Parathyroid adenoma (tissue), 2 donors: ENCODE measurements at regions not wholly inside any gene's neighbourhood (a gene's known extent, or its start where the extent isn't known, plus 50 kb on each side); places are given as distances from the start of the nearest gene placed in this dataset.

ENCODE experiments used
- H2AFZ ChIP-seq: fragments of 300-600 bp; sonication (generic); one replicate; pipeline ENCODE4 v1.7.0; 2017; ENCODE audit warnings: antibody characterized with exemption, mild to moderate bottlenecking
- H3K27ac ChIP-seq: fragments of 300-600 bp; sonication (generic); one replicate; pipeline ENCODE4 v1.7.0; 2017
- H3K27me3 ChIP-seq: fragments of 300-600 bp; sonication (generic); one replicate; pipeline ENCODE4 v1.7.0; 2017; ENCODE audit warnings: low read length; ENCODE audit not compliant: control insufficient read depth, insufficient read depth
- H3K36me3 ChIP-seq: fragments of 300-600 bp; sonication (generic); one replicate; pipeline ENCODE4 v1.7.0; 2017; ENCODE audit warnings: low read length; ENCODE audit not compliant: control insufficient read depth, insufficient read depth
- H3K4me1 ChIP-seq: fragments of 300-600 bp; sonication (generic); one replicate; pipeline ENCODE4 v1.7.0; 2017; ENCODE audit warnings: control low read depth
- H3K4me2 ChIP-seq: fragments of 300-600 bp; sonication (generic); one replicate; pipeline ENCODE4 v1.7.0; 2017; ENCODE audit warnings: low read length
- H3K4me3 ChIP-seq: fragments of 300-600 bp; sonication (generic); one replicate; pipeline ENCODE4 v1.7.0; 2017; ENCODE audit warnings: low read depth, low read length
- H3K79me2 ChIP-seq: fragments of 300-600 bp; sonication (generic); one replicate; pipeline ENCODE4 v1.7.0; 2017; ENCODE audit warnings: control low read depth
- H3K9ac ChIP-seq: fragments of 300-600 bp; sonication (generic); one replicate; pipeline ENCODE4 v1.7.0; 2017; ENCODE audit warnings: mild to moderate bottlenecking
- H3K9me3 ChIP-seq: fragments of 300-600 bp; sonication (generic); one replicate; pipeline ENCODE4 v1.7.0; 2017; ENCODE audit warnings: low read length; ENCODE audit not compliant: control insufficient read depth
- TF ChIP-seq, protein P1 (sequence below): fragments of 300-600 bp; sonication (generic); IDR thresholded peaks from one replicate; pipeline ENCODE4 v1.7.0; 2017; ENCODE audit warnings: antibody characterized with exemption, mild to moderate bottlenecking
- donor health status: primary hyperparathyroidism.

- Histone ChIP-seq H3K4me3 (no peak overlapping the region), H3K27me3 (no peaks in the 10 kb centered on the region), H3K4me1 (peaks cover 12% of the 10 kb centered on the region), H3K9ac (no peak overlapping the region), H3K36me3 (no peaks in the 10 kb centered on the region), H3K27ac (no peak overlapping the region), H3K79me2 (no peaks in the 10 kb centered on the region), H3K4me2 (no peak overlapping the region), H2AFZ (no peak overlapping the region), H3K9me3 (no peaks in the 10 kb centered on the region)
- TF ChIP-seq, protein P1, sequence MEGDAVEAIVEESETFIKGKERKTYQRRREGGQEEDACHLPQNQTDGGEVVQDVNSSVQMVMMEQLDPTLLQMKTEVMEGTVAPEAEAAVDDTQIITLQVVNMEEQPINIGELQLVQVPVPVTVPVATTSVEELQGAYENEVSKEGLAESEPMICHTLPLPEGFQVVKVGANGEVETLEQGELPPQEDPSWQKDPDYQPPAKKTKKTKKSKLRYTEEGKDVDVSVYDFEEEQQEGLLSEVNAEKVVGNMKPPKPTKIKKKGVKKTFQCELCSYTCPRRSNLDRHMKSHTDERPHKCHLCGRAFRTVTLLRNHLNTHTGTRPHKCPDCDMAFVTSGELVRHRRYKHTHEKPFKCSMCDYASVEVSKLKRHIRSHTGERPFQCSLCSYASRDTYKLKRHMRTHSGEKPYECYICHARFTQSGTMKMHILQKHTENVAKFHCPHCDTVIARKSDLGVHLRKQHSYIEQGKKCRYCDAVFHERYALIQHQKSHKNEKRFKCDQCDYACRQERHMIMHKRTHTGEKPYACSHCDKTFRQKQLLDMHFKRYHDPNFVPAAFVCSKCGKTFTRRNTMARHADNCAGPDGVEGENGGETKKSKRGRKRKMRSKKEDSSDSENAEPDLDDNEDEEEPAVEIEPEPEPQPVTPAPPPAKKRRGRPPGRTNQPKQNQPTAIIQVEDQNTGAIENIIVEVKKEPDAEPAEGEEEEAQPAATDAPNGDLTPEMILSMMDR = no peak
Measured at GRCh38 chr13:43981091-43981490, 101.4 kb downstream of the LACC1 start.

DNA sequence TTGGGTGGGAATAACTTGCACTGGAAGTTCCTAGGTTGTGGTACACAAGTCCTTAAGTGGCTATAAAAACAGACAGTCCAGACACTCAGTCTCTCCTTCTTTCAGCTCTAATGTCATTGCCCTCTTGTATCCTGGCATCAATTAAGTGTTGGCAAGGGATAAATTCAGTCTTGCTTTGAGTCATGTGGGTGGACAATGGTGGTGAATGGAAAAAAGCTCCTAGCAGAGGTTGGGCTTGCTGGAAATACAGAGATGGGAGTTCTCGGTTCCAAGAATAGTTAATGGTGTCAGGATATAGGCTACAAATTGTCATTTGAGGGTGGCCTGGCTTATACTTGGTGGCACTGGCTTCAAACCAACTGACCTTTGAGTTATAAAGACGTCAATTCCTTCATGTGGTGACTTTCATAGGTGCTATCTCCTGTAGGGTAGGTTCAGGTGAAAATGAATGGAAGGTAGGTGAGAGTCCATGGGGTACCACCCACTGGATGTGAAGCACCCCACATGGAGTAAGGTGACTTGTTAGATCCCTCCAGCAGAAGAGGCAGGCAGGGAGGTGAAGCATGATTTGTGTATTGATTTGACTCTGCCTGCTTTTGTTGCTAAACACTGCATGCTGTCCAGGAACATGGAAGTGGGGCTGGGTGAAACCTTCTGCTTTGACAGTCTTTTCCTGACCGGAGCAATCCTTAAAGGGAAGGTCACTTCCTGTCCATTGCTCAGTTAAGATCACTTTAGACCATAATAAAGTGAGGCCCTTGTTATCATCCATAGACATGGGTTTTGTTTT is 102.0 kb downstream of the LACC1 start:
- TF ChIP-seq, protein P1 = no peak
- no peak overlapping the region for H3K27ac ChIP-seq
- no peaks in the 10 kb centered on the region for H3K9me3 ChIP-seq
- no peak overlapping the region for H2AFZ ChIP-seq
- H3K79me2 ChIP-seq = no peaks in the 10 kb centered on the region
- H3K4me1 ChIP-seq = peaks cover 17% of the 10 kb centered on the region
- no peaks in the 10 kb centered on the region for H3K36me3 ChIP-seq
- H3K27me3 ChIP-seq = no peaks in the 10 kb centered on the region
- no peak overlapping the region for H3K4me3 ChIP-seq
- H3K9ac ChIP-seq = no peak overlapping the region
- no peak overlapping the region for H3K4me2 ChIP-seq

DNA sequence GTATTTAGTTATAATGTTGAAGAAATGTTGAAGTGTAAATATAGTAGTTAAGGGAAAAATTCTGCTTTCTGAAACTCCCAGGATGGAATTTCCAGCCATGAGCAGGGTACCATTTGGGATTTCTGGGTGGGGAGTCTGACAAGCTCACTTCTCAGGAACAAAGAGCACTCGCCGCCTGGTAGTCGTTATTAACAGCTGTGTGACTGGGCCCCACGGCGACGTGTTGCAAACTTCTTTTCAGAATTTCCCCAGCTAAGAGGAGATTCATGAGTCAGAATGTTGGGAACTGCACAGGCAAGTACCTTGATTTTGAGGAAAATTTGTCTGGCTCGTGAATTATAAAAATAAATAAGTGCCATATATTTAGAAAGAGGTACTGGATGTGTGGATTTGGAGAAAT is 103.7 kb downstream of the LACC1 start:
- Histone ChIP-seq H3K9ac (no peak overlapping the region), H3K79me2 (no peaks in the 10 kb centered on the region), H3K27me3 (no peaks in the 10 kb centered on the region), H3K4me2 (no peak overlapping the region), H2AFZ (no peak overlapping the region), H3K27ac (no peak overlapping the region), H3K36me3 (no peaks in the 10 kb centered on the region), H3K4me3 (no peak overlapping the region), H3K4me1 (peaks cover 22% of the 10 kb centered on the region), H3K9me3 (no peaks in the 10 kb centered on the region)
- TF ChIP-seq, protein P1 = no peak

DNA sequence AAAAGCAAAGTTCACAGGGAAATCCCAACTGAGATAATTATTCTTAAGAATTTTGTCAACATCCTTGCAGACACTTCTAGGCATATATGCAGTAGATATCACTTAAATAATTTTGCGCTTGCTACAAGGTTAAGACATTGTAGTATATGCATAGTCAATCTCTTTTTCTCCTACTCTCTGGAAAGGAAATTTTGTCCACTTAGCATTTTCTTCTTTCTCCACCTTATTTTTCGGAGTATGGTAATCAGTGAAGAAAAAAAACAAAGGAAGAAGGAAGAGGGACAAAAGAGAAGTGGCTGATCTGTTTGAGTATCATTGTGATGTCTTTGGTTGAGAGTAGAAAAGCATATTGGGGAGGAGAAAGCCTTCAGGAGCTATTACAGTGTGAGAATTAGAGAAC is 104.6 kb downstream of the LACC1 start:
- Histone ChIP-seq H2AFZ (no peak overlapping the region), H3K9ac (no peak overlapping the region), H3K27me3 (no peaks in the 10 kb centered on the region), H3K36me3 (no peaks in the 10 kb centered on the region), H3K4me3 (no peak overlapping the region), H3K4me1 (peaks cover 22% of the 10 kb centered on the region), H3K27ac (no peak overlapping the region), H3K9me3 (no peaks in the 10 kb centered on the region), H3K4me2 (no peak overlapping the region), H3K79me2 (no peaks in the 10 kb centered on the region)
- TF ChIP-seq, protein P1 = no peak
